Heart left ventricle (tissue), 16 donors: ENCODE measurements at regions not wholly inside any gene's neighbourhood (a gene's known extent, or its start where the extent isn't known, plus 50 kb on each side); places are given as distances from the start of the nearest gene placed in this dataset.

Experiments used
- ATAC-seq, 4 donors: fragments of 200-7000 bp; cut with Tn5 transposase; one replicate each; pipeline ENCODE4 v1.9.1; 2020 to 2022; ENCODE audit warnings: moderate library complexity in 4 of 4, mild to moderate bottlenecking in 3 of 4, moderate number of reproducible peaks in 1 of 4
- DNase-seq, 5 donors: peaks; one replicate each; pipeline ENCODE4 v3.0.0-alpha.2; 2020
- H3K27ac ChIP-seq, 12 donors: fragments of 200-600 bp; sonication (generic) in 4 of 12; one replicate each; pipeline versions ENCODE4 v1.5.0 to v1.8.0; 2016 to 2022; ENCODE audit warnings: mild to moderate bottlenecking in 2 of 12
- H3K27me3 ChIP-seq, 9 donors: fragments of 200-600 bp; sonication (generic) in 2 of 9; one replicate each; pipeline versions ENCODE4 v1.5.1 to v1.8.0; 2016 to 2022; ENCODE audit warnings: mild to moderate bottlenecking in 3 of 9
- H3K36me3 ChIP-seq, 9 donors: fragments of 200-600 bp; sonication (generic) in 2 of 9; one replicate each; pipeline versions ENCODE4 v1.5.0 to v1.8.0; 2018 to 2022; ENCODE audit warnings: mild to moderate bottlenecking in 2 of 9
- H3K4me1 ChIP-seq, 12 donors: fragments of 200-600 bp; sonication (generic) in 4 of 12; one replicate each; pipeline versions ENCODE4 v1.5.0 to v1.8.0; 2016 to 2022; ENCODE audit warnings: mild to moderate bottlenecking in 3 of 12
- H3K4me3 ChIP-seq, 12 donors: fragments of 200-600 bp; sonication (generic) in 4 of 12; one replicate each; pipeline versions ENCODE4 v1.5.0 to v1.8.0; 2017 to 2022; ENCODE audit warnings: mild to moderate bottlenecking in 9 of 12, moderate library complexity in 4 of 12
- H3K9me3 ChIP-seq, 12 donors: fragments of 200-600 bp; sonication (generic) in 4 of 12; one replicate each; pipeline versions ENCODE4 v1.5.0 to v1.8.0; 2016 to 2022; ENCODE audit warnings: mild to moderate bottlenecking in 1 of 12
- CTCF ChIP-seq, 12 donors: fragments of 200-600 bp; sonication (generic) in 4 of 12; IDR thresholded peaks; one replicate each; pipeline versions ENCODE4 v1.5.0 to v1.8.0; 2018 to 2022; ENCODE audit warnings: antibody characterized with exemption in 12 of 12, mild to moderate bottlenecking in 5 of 12
- POLR2A ChIP-seq, 2 donors: fragments of 450-650 bp; IDR thresholded peaks; one replicate each; pipeline ENCODE4 v1.6.1; 2017; ENCODE audit warnings: antibody characterized with exemption in 2 of 2, mild to moderate bottlenecking in 2 of 2, moderate library complexity in 2 of 2
- WGBS, 4 donors: extraction: QIAGEN DNeasy Blood & Tissue Kit in 2 of 4; methylation state at CpG; one replicate each; pipeline versions ENCODE4 v1.1.5 to v1.1.7; 2013 to 2018; 5-methylcytosine and 5-hydroxymethylcytosine counted together
- intact Hi-C, 10 donors: fragments of 100-400 bp; cut with DNase I; formaldehyde crosslinking; loops; one replicate each; pipeline versions ENCODE4 v1.11.1 to v1.14.2; 2022
- donor health status: ischemic (EF 13 %, LVEDD 7.1; RV severe dilation, severe dysfunction).
- donor health status: healthy with polysubstance abuse.
- donor health status: DM: no; HTN: yes; CAD: no.
- donor health status: DM: no; HTN: no; CAD: no.
- donor health status: ischemic (EF 25% LVEDD 6.9; RV normal size, moderate dysfunction).
- donor health status: ischemic (EF 25% LVEDD 5.7; RV mildly dilated, moderate dysfunction).
- donor health status: healthy.
- donor health status: DM: yes; HTN: yes; CAD: no.
- donor health status: ischemic (EF 35%, LVEDD 5.7; RV mildly dilated, moderate dysfunction).
- donor health status: nonischemic (EF 11% LVEDD 7.7; RV severe dilation, severe dysfunction).
- donor health status: DM: yes; HTN: yes; CAD: no.
- donor health status: PGD.
- donor health status: ischemic (EF 29% LVEDD 5.4; RV normal size, mild dysfunction).
- donor health status: nonischemic (EF 23%, LVEDD 6.1; RV moderate dilation, normal function).

GRCh38 chr5:2222246-2222992 is 339.7 kb upstream of the IRX4 start:
- DNase-seq = no peak
- H3K27ac ChIP-seq = no peak overlapping the region
- WGBS, 4 donors = 81 to 84% (median 83%) methylated on average over 16 to 18 of the region's 18 CpGs
- no peaks in the 10 kb centered on the region for H3K4me1 ChIP-seq
- H3K27me3 ChIP-seq = no peaks in the 10 kb centered on the region
- no peak for TF ChIP-seq CTCF (IDR thresholded peaks at IDR 0.05)
- TF ChIP-seq POLR2A (IDR thresholded peaks at IDR 0.05) = no peak
- intact Hi-C loops = no loop called here
- no peak for ATAC-seq
- no peaks in the 10 kb centered on the region for H3K36me3 ChIP-seq
- H3K9me3 ChIP-seq = no peaks in the 10 kb centered on the region
- H3K4me3 ChIP-seq = no peak overlapping the region

GRCh38 chr5:2221450-2221849 is 338.7 kb upstream of the IRX4 start:
- no peaks in the 10 kb centered on the region for H3K36me3 ChIP-seq
- no peak for TF ChIP-seq CTCF (IDR thresholded peaks at IDR 0.05)
- no peak for TF ChIP-seq POLR2A (IDR thresholded peaks at IDR 0.05)
- intact Hi-C loops = no loop called here
- no peak overlapping the region for H3K27ac ChIP-seq
- no peak for DNase-seq
- no peaks in the 10 kb centered on the region for H3K4me1 ChIP-seq
- H3K9me3 ChIP-seq = no peaks in the 10 kb centered on the region
- no peak overlapping the region for H3K4me3 ChIP-seq
- WGBS, 4 donors = 79 to 81% (median 81%) methylated on average over 5 of the region's 5 CpGs
- no peak for ATAC-seq
- no peaks in the 10 kb centered on the region for H3K27me3 ChIP-seq

- H3K36me3 ChIP-seq = no peaks in the 10 kb centered on the region
- no peaks in the 10 kb centered on the region for H3K27me3 ChIP-seq
- WGBS, 4 donors = 80 to 90% (median 81%) methylated on average over 7 of the region's 7 CpGs
- ATAC-seq = no peak
- no peaks in the 10 kb centered on the region for H3K4me1 ChIP-seq
- TF ChIP-seq POLR2A (IDR thresholded peaks at IDR 0.05) (no peak), CTCF (IDR thresholded peaks at IDR 0.05) (no peak)
- no peak overlapping the region for H3K4me3 ChIP-seq
- H3K9me3 ChIP-seq = no peaks in the 10 kb centered on the region
- H3K27ac ChIP-seq = no peak overlapping the region
- no peak for DNase-seq
- intact Hi-C loops = no loop called here
Observed at GRCh38 chr5:2220741-2221140, 338.0 kb upstream of the IRX4 start.

GRCh38 chr5:2219149-2219776 is 336.5 kb upstream of the IRX4 start:
- intact Hi-C loops = no loop called here
- 86 to 89% (median 87%) methylated on average over 3 of the region's 3 CpGs for WGBS, 4 donors
- TF ChIP-seq POLR2A (IDR thresholded peaks at IDR 0.05) = no peak
- no peak for TF ChIP-seq CTCF (IDR thresholded peaks at IDR 0.05)
- Histone ChIP-seq H3K4me3 (no peak overlapping the region), H3K27ac (no peak overlapping the region), H3K4me1 (no peaks in the 10 kb centered on the region), H3K36me3 (no peaks in the 10 kb centered on the region), H3K27me3 (no peaks in the 10 kb centered on the region), H3K9me3 (no peaks in the 10 kb centered on the region)
- no peak for DNase-seq
- ATAC-seq = no peak
